GM08714 (cell line): ENCODE measurements at regions not wholly inside any gene's neighbourhood (a gene's known extent, or its start where the extent isn't known, plus 50 kb on each side); places are given as distances from the start of the nearest gene placed in this dataset.

ENCODE experiments used
- H3K4me3 ChIP-seq: fragments of 200-500 bp; sonication (Bioruptor generic); 2 replicates; pipeline ENCODE4 v1.5.1; 2014; ENCODE audit warnings: mild to moderate bottlenecking, low read length, inconsistent platforms
- ZNF274 ChIP-seq: IDR thresholded peaks from 2 replicates; pipeline ENCODE4 v1.6.1; 2012; ENCODE audit warnings: mild to moderate bottlenecking, low read depth, low read length

- H3K4me3 ChIP-seq: no peak overlapping the region
- TF ChIP-seq ZNF274: no peak
These were observed 521.0 kb downstream of the ETS1 start for GRCh38 chr11:128066399-128066798.

- no peak for TF ChIP-seq ZNF274
- H3K4me3 ChIP-seq: no peak overlapping the region
These were observed 526.0 kb downstream of the ETS1 start for GRCh38 chr11:128061281-128061871.

GRCh38 chr11:128058580-128059208 is 528.7 kb downstream of the ETS1 start:
- TF ChIP-seq ZNF274: no peak
- H3K4me3 ChIP-seq: no peak overlapping the region

GRCh38 chr11:128057786-128058395 is 529.5 kb downstream of the ETS1 start:
- H3K4me3 ChIP-seq: no peak overlapping the region
- no peak for TF ChIP-seq ZNF274

- TF ChIP-seq ZNF274: no peak
- H3K4me3 ChIP-seq: no peak overlapping the region
These were observed 531.7 kb downstream of the ETS1 start for GRCh38 chr11:128055576-128056217.

GRCh38 chr11:128053981-128054931 is 533.1 kb downstream of the ETS1 start:
- TF ChIP-seq ZNF274: no peak
- peak overlapping the region; percentile 32; the same call in 1 of the 2 replicates for H3K4me3 ChIP-seq

- no peak overlapping the region for H3K4me3 ChIP-seq
- no peak for TF ChIP-seq ZNF274
These were observed 534.3 kb downstream of the ETS1 start for GRCh38 chr11:128052912-128053641.

GRCh38 chr11:128048121-128048520 is 539.2 kb downstream of the ETS1 start:
- no peak overlapping the region for H3K4me3 ChIP-seq
- no peak for TF ChIP-seq ZNF274

GRCh38 chr11:128047026-128047425 is 540.3 kb downstream of the ETS1 start:
- TF ChIP-seq ZNF274: no peak
- no peak overlapping the region for H3K4me3 ChIP-seq

GRCh38 chr11:128046213-128046612 is 541.1 kb downstream of the ETS1 start:
- TF ChIP-seq ZNF274: no peak
- no peak overlapping the region for H3K4me3 ChIP-seq

- TF ChIP-seq ZNF274: no peak
- no peak overlapping the region for H3K4me3 ChIP-seq
These were observed 542.1 kb downstream of the ETS1 start for GRCh38 chr11:128045094-128045725.

GRCh38 chr11:128042290-128042751 is 545.0 kb downstream of the ETS1 start:
- TF ChIP-seq ZNF274: no peak
- H3K4me3 ChIP-seq: no peak overlapping the region

GRCh38 chr11:128040603-128041002 is 546.8 kb downstream of the ETS1 start:
- no peak overlapping the region for H3K4me3 ChIP-seq
- no peak for TF ChIP-seq ZNF274
